ENCODE measurements at regions not wholly inside any gene's neighbourhood (a gene's known extent, or its start where the extent isn't known, plus 50 kb on each side); places are given as distances from the start of the nearest gene placed in this dataset.
A peak's percentile ranks its signal among the peaks of the same experiment; 100 is the strongest.

GRCh38 chr13:91036886-91037285 is 310.6 kb upstream of the MIR17HG start (continued):
- TF ChIP-seq HMGXB4 (CRISPR knock-in tag; IDR thresholded peaks at IDR 0.05; ENCODE audit: borderline replicate concordance) (no peak), ZSCAN20 (CRISPR knock-in tag; IDR thresholded peaks at IDR 0.05) (no peak), PBX3 (IDR thresholded peaks at IDR 0.05) (no peak)

- Histone ChIP-seq H3K4me2 (no peak overlapping the region), H3K27ac (no peak overlapping the region), H3K9me3 (no peaks in the 10 kb centered on the region), H3K4me1 (no peaks in the 10 kb centered on the region), H3K4me3 (no peak overlapping the region)
- ATAC-seq (no peak), FAIRE-seq (no peak), DNase-seq (ENCODE audit: low read depth in 1 of 2, low spot score in 1 of 2) (no peak)
- 54% methylated on average over 1 of the region's 1 CpG for WGBS (ENCODE audit: missing lambda C conversion rate)
- POLR2A ChIA-PET: no interaction called here
- TF ChIP-seq POLR2A (IDR thresholded peaks at IDR 0.05; ENCODE audit: low read length) (no peak), ATOH8 (CRISPR knock-in tag; IDR thresholded peaks at IDR 0.05; ENCODE audit: low read depth) (no peak), MYC (IDR thresholded peaks at IDR 0.05; ENCODE audit: borderline replicate concordance, low read length) (no peak)
- CTCF ChIA-PET: no interaction called here
These were observed 304.6 kb upstream of the MIR17HG start for GRCh38 chr13:91042870-91043269.

GRCh38 chr13:91045351-91046034 is 302.0 kb upstream of the MIR17HG start:
- ATAC-seq: peak; percentile 64 to 76; a peak in 5 of 6 replicates
- no peak overlapping the region for H3K4me2 ChIP-seq
- no peak overlapping the region for H3K4me3 ChIP-seq
- DNase-seq (ENCODE audit: low read depth in 1 of 2, low spot score in 1 of 2): peak; percentile 1 to 22
- H3K27ac ChIP-seq: no peak overlapping the region
- no peaks in the 10 kb centered on the region for H3K4me1 ChIP-seq
- FAIRE-seq: no peak
- H3K9me3 ChIP-seq: no peaks in the 10 kb centered on the region
- ChIA-PET CTCF (no interaction called here), POLR2A (no interaction called here)
- TF ChIP-seq KDM5A (IDR thresholded peaks at IDR 0.05) (no peak), SMC3 (IDR thresholded peaks at IDR 0.05) (0 out of 3 replicates have a peak, but pooled peaks have one; percentile 20), RAD21 (conservative IDR thresholded peaks at IDR 0.05 in 1 of 2, IDR thresholded peaks at IDR 0.05 in 1 of 2) (peak; percentile 61 to 62), CTCF (IDR thresholded peaks at IDR 0.05) (peak; percentile 50; the same call in 2 of the 3 replicates)
- 26% methylated on average over 5 of the region's 5 CpGs for WGBS (ENCODE audit: missing lambda C conversion rate)

- Histone ChIP-seq H3K4me2 (no peak overlapping the region), H3K4me3 (no peak overlapping the region), H3K27ac (no peak overlapping the region), H3K9me3 (no peaks in the 10 kb centered on the region), H3K4me1 (no peaks in the 10 kb centered on the region)
- no peak for FAIRE-seq
- 36% methylated on average over 3 of the region's 4 CpGs for WGBS (ENCODE audit: missing lambda C conversion rate)
- POLR2A ChIA-PET: no interaction called here
- peak in 1 of 2 experiments; percentile 5 for DNase-seq (ENCODE audit: low read depth in 1 of 2, low spot score in 1 of 2)
- CTCF ChIA-PET: no interaction called here
- ATAC-seq: peak in 1 of 2 experiments; percentile 39; a peak in 2 of 6 replicates
- TF ChIP-seq PHF8 (IDR thresholded peaks at IDR 0.05; ENCODE audit: borderline replicate concordance, low read depth) (no peak), ZFP36 (IDR thresholded peaks at IDR 0.05; ENCODE audit: borderline replicate concordance, partially characterized antibody) (no peak), HES2 (IDR thresholded peaks at IDR 0.05) (no peak), CTCF (IDR thresholded peaks at IDR 0.05) (no peak), GATA3 (IDR thresholded peaks at IDR 0.05; ENCODE audit: borderline replicate concordance) (no peak), KDM1A (IDR thresholded peaks at IDR 0.05; ENCODE audit: low read depth) (no peak), HMGXB4 (CRISPR knock-in tag; IDR thresholded peaks at IDR 0.05; ENCODE audit: borderline replicate concordance) (no peak), POLR2A (IDR thresholded peaks at IDR 0.05; ENCODE audit: low read length) (no peak), POLR2AphosphoS2 (conservative IDR thresholded peaks at IDR 0.05; ENCODE audit: low read length) (no peak)
These were observed 300.7 kb upstream of the MIR17HG start for GRCh38 chr13:91046715-91047327.
